HG03460 (cell line): ENCODE measurements at regions not wholly inside any gene's neighbourhood (a gene's known extent, or its start where the extent isn't known, plus 50 kb on each side); places are given as distances from the start of the nearest gene placed in this dataset.

ENCODE experiments used
- ATAC-seq: cut with Tn5 transposase; IDR thresholded peaks from one replicate; pipeline ENCODE4 v1.9.1; 2021; ENCODE audit not compliant: unreplicated experiment

GRCh38 chr21:19557488-19557887 lies 1153.9 kb upstream of the TMPRSS15 start:
- ATAC-seq = no peak

GRCh38 chr21:19565587-19565986 lies 1162.0 kb upstream of the TMPRSS15 start:
- no peak for ATAC-seq

GRCh38 chr21:19566975-19567374 lies 1163.4 kb upstream of the TMPRSS15 start:
- ATAC-seq = no peak

- ATAC-seq = no peak
Observed at GRCh38 chr21:19577381-19577780, 1173.8 kb upstream of the TMPRSS15 start.

- ATAC-seq = no peak
Observed at GRCh38 chr21:19590044-19590443, 1186.5 kb upstream of the TMPRSS15 start.

GRCh38 chr21:19603011-19603593 lies 1199.5 kb upstream of the TMPRSS15 start:
- ATAC-seq = no peak

GRCh38 chr21:19608101-19608621 lies 1204.6 kb upstream of the TMPRSS15 start:
- ATAC-seq = no peak

- ATAC-seq = no peak
Observed at GRCh38 chr21:19609611-19610010, 1206.0 kb upstream of the TMPRSS15 start.

GRCh38 chr21:19621837-19622496 lies 1218.4 kb upstream of the TMPRSS15 start:
- ATAC-seq = no peak

- ATAC-seq = no peak
Observed at GRCh38 chr21:19640964-19641363, 1237.4 kb upstream of the TMPRSS15 start.

- no peak for ATAC-seq
Observed at GRCh38 chr21:19648391-19648790, 1244.8 kb upstream of the TMPRSS15 start.

GRCh38 chr21:19683492-19683891 lies 1279.9 kb upstream of the TMPRSS15 start:
- ATAC-seq = no peak

GRCh38 chr21:19684328-19684727 lies 1280.7 kb upstream of the TMPRSS15 start:
- no peak for ATAC-seq

- ATAC-seq = no peak
Observed at GRCh38 chr21:19692231-19692630, 1288.6 kb upstream of the TMPRSS15 start.

- no peak for ATAC-seq
Observed at GRCh38 chr21:19695796-19696195, 1292.2 kb upstream of the TMPRSS15 start.

- ATAC-seq = no peak
Observed at GRCh38 chr21:19700476-19700875, 1296.9 kb upstream of the TMPRSS15 start.

GRCh38 chr21:19702726-19703125 lies 1295.5 kb upstream of the NCAM2 start:
- no peak for ATAC-seq

GRCh38 chr21:19704832-19705231 lies 1293.4 kb upstream of the NCAM2 start:
- no peak for ATAC-seq

GRCh38 chr21:19712441-19712840 lies 1285.8 kb upstream of the NCAM2 start:
- no peak for ATAC-seq

GRCh38 chr21:19713313-19713712 lies 1284.9 kb upstream of the NCAM2 start:
- no peak for ATAC-seq

GRCh38 chr21:19724081-19724480 lies 1274.1 kb upstream of the NCAM2 start:
- no peak for ATAC-seq

- no peak for ATAC-seq
Observed at GRCh38 chr21:19731251-19731650, 1267.0 kb upstream of the NCAM2 start.

GRCh38 chr21:19759836-19760235 lies 1238.4 kb upstream of the NCAM2 start:
- ATAC-seq = no peak
